Astrocyte (in vitro differentiated cells and primary cell): ENCODE measurements at regions not wholly inside any gene's neighbourhood (a gene's known extent, or its start where the extent isn't known, plus 50 kb on each side); places are given as distances from the start of the nearest gene placed in this dataset.

Source experiments
- DNase-seq: peaks from one replicate; pipeline ENCODE4 v3.0.0-alpha.2; 2010; ENCODE audit warnings: low read depth
- FAIRE-seq: peaks from 2 replicates; lab custom pipeline; 2011; peaks lifted over from hg19 to GRCh38; lab: Jason Lieb, UNC
- H2AFZ ChIP-seq: 2 replicates; pipeline ENCODE4 v1.6.0; 2012; ENCODE audit warnings: low read depth, low read length, inconsistent platforms
- H3K27ac ChIP-seq: 2 replicates; pipeline ENCODE4 v1.5.1; 2011; ENCODE audit warnings: low read depth, low read length, inconsistent platforms
- H3K27me3 ChIP-seq: 2 replicates; pipeline ENCODE4 v1.6.0; 2011; ENCODE audit warnings: low read length, inconsistent platforms; ENCODE audit not compliant: insufficient read depth
- H3K36me3 ChIP-seq: 2 replicates; pipeline ENCODE4 v1.5.1; 2011; ENCODE audit warnings: low read length, inconsistent platforms; ENCODE audit not compliant: insufficient read depth
- H3K4me1 ChIP-seq: 2 replicates; pipeline ENCODE4 v1.5.1; 2011; ENCODE audit warnings: low read length, inconsistent platforms; ENCODE audit not compliant: insufficient read depth
- H3K4me2 ChIP-seq: 2 replicates; pipeline ENCODE4 v1.6.0; 2012; ENCODE audit warnings: low read length, inconsistent platforms
- H3K4me3 ChIP-seq: 2 replicates; pipeline ENCODE4 v1.5.1; 2011; ENCODE audit warnings: low read depth, mild to moderate bottlenecking, low read length, inconsistent platforms; ENCODE audit not compliant: insufficient read depth
- H3K79me2 ChIP-seq: 2 replicates; pipeline ENCODE4 v1.6.0; 2012; ENCODE audit warnings: mild to moderate bottlenecking, low read length, inconsistent platforms; ENCODE audit not compliant: insufficient read depth
- H3K9ac ChIP-seq: 2 replicates; pipeline ENCODE4 v1.6.0; 2012; ENCODE audit warnings: mild to moderate bottlenecking, low read length, inconsistent platforms
- H3K9me3 ChIP-seq: 2 replicates; pipeline ENCODE4 v1.5.1; 2012; ENCODE audit warnings: low read depth, mild to moderate bottlenecking, low read length, inconsistent platforms; ENCODE audit not compliant: insufficient read depth
- H4K20me1 ChIP-seq: 2 replicates; pipeline ENCODE4 v1.6.0; 2012; ENCODE audit warnings: low read length, inconsistent platforms; ENCODE audit not compliant: insufficient read depth
- H3K27ac Mint-ChIP-seq: one replicate; pipeline ENCODE4 v1.8.0; 2021; ENCODE audit warnings: mild to moderate bottlenecking, mixed read lengths; ENCODE audit not compliant: unreplicated experiment
- H3K27me3 Mint-ChIP-seq: one replicate; pipeline ENCODE4 v1.8.0; 2021; ENCODE audit warnings: low read depth, mixed read lengths; ENCODE audit not compliant: unreplicated experiment
- H3K36me3 Mint-ChIP-seq: one replicate; pipeline ENCODE4 v1.8.0; 2021; ENCODE audit warnings: low read depth, mixed read lengths; ENCODE audit not compliant: unreplicated experiment
- H3K4me1 Mint-ChIP-seq: one replicate; pipeline ENCODE4 v1.8.0; 2021; ENCODE audit warnings: low read depth, mixed read lengths; ENCODE audit not compliant: unreplicated experiment
- H3K4me3 Mint-ChIP-seq: one replicate; pipeline ENCODE4 v1.8.0; 2021; ENCODE audit warnings: mild to moderate bottlenecking, moderate library complexity, mixed read lengths; ENCODE audit not compliant: unreplicated experiment
- H3K9me3 Mint-ChIP-seq: one replicate; pipeline ENCODE4 v1.8.0; 2021; ENCODE audit warnings: mild to moderate bottlenecking, mixed read lengths; ENCODE audit not compliant: unreplicated experiment
- EZH2 ChIP-seq: IDR thresholded peaks from 2 replicates; pipeline ENCODE4 v1.6.1; 2012; ENCODE audit warnings: mild to moderate bottlenecking, low read length, inconsistent platforms; ENCODE audit not compliant: insufficient read depth
- TF ChIP-seq, protein P1 (sequence below): IDR thresholded peaks from 2 replicates; pipeline ENCODE4 v1.5.1; 2011; ENCODE audit warnings: low read depth, mild to moderate bottlenecking, inconsistent platforms, low read length, moderate library complexity; ENCODE audit not compliant: insufficient read depth

DNA sequence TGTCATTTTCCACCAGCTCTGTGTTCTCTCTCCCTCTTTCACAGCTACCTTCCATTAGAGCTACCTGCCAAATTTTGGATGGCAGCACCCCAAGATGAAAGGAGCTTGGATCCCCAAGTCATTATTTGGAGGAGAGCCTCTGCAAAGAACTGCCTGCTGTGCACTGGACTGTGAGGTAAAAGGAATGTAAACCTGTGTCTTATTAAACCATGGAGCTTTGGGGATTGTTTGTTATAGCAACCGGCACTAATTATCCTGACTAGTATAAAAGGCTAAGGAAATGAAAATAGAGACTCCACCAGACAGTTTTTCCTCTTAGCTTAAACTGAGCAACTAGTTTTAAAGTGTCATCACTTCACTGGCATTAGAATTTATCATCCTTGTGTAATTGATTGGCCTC is 191.6 kb upstream of the DTNBP1 start:
- H3K4me1 Mint-ChIP-seq, result peaks cover 4% of the 10 kb centered on the region
- no peak for FAIRE-seq

DNA sequence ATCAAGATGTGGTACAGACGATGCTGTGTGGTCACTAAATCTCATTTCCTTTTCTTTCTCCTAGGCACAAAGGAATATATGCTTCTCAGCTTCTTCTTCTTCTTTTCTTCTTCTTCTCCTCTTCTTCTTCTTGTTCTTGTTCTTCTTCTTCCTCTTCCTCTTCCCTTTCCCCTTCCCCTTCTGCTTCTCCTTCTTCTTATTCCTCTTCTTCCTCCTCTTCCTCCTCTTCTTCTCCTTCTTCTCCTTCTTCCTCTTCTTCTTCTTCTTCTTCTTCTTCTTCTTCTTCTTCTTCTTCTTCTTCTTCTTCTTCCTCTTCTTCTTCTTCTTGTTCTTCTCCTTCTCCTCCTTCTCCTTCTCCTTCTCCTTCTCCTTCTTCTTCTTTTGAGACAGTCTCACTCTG is 190.4 kb upstream of the DTNBP1 start:
- no peak overlapping the region for H2AFZ ChIP-seq
- no peaks in the 10 kb centered on the region for H3K27me3 ChIP-seq
- no peak overlapping the region for H3K4me2 ChIP-seq
- H3K27ac ChIP-seq, result no peak overlapping the region
- Mint-ChIP-seq H3K9me3 (peaks cover 5% of the 10 kb centered on the region), H3K27ac (no peak overlapping the region), H3K4me1 (peaks cover 4% of the 10 kb centered on the region), H3K4me3 (no peak overlapping the region), H3K27me3 (no peaks in the 10 kb centered on the region), H3K36me3 (no peaks in the 10 kb centered on the region)
- no peak overlapping the region for H3K9ac ChIP-seq
- H3K9me3 ChIP-seq, result no peaks in the 10 kb centered on the region
- H3K79me2 ChIP-seq, result no peaks in the 10 kb centered on the region
- FAIRE-seq, result no peak
- H4K20me1 ChIP-seq, result no peaks in the 10 kb centered on the region
- no peak overlapping the region for H3K4me3 ChIP-seq
- TF ChIP-seq, protein P1, sequence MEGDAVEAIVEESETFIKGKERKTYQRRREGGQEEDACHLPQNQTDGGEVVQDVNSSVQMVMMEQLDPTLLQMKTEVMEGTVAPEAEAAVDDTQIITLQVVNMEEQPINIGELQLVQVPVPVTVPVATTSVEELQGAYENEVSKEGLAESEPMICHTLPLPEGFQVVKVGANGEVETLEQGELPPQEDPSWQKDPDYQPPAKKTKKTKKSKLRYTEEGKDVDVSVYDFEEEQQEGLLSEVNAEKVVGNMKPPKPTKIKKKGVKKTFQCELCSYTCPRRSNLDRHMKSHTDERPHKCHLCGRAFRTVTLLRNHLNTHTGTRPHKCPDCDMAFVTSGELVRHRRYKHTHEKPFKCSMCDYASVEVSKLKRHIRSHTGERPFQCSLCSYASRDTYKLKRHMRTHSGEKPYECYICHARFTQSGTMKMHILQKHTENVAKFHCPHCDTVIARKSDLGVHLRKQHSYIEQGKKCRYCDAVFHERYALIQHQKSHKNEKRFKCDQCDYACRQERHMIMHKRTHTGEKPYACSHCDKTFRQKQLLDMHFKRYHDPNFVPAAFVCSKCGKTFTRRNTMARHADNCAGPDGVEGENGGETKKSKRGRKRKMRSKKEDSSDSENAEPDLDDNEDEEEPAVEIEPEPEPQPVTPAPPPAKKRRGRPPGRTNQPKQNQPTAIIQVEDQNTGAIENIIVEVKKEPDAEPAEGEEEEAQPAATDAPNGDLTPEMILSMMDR, result no peak
- TF ChIP-seq EZH2, result no peak
- no peaks in the 10 kb centered on the region for H3K4me1 ChIP-seq
- no peaks in the 10 kb centered on the region for H3K36me3 ChIP-seq
- DNase-seq, result no peak

More for the DNA sequence above, 191.6 kb upstream of the DTNBP1 start:
- H3K4me3 ChIP-seq, result no peak overlapping the region
- no peaks in the 10 kb centered on the region for H3K27me3 Mint-ChIP-seq
- H3K9me3 ChIP-seq, result no peaks in the 10 kb centered on the region
- H3K27ac ChIP-seq, result no peak overlapping the region
- no peaks in the 10 kb centered on the region for H3K36me3 ChIP-seq
- no peaks in the 10 kb centered on the region for H3K36me3 Mint-ChIP-seq
- DNase-seq, result no peak
- no peak overlapping the region for H3K4me3 Mint-ChIP-seq
- H3K27me3 ChIP-seq, result no peaks in the 10 kb centered on the region
- TF ChIP-seq EZH2, result no peak
- TF ChIP-seq, protein P1, result no peak
- no peaks in the 10 kb centered on the region for H4K20me1 ChIP-seq
- H3K27ac Mint-ChIP-seq, result peak overlapping the region; percentile 4
- peaks cover 5% of the 10 kb centered on the region for H3K9me3 Mint-ChIP-seq
- H2AFZ ChIP-seq, result no peak overlapping the region
- H3K4me1 ChIP-seq, result no peaks in the 10 kb centered on the region
- H3K4me2 ChIP-seq, result no peak overlapping the region
- no peak overlapping the region for H3K9ac ChIP-seq
- no peaks in the 10 kb centered on the region for H3K79me2 ChIP-seq

DNA sequence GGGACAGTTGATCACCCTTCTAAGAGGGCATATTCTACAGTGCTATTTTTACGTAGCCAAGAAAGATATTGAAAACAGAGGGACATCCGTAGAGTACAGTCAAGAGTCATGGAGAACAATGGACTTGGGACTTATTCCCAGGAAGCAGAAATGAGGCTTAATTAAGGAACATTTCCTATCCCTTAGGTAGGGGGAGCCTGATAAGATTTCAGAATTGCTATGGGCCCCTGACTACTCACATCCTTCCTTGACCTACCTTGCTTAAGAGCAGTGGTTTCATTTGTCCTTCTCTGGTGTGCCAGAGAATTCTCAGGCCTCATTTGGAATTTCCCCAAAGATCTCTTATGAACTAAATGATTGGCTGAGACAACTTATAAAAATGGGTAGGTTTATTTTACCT is 189.5 kb upstream of the DTNBP1 start:
- H3K4me1 Mint-ChIP-seq, result peaks cover 4% of the 10 kb centered on the region
- Histone ChIP-seq H3K9ac (no peak overlapping the region), H3K9me3 (no peaks in the 10 kb centered on the region), H4K20me1 (no peaks in the 10 kb centered on the region), H3K4me2 (no peak overlapping the region), H3K27ac (no peak overlapping the region), H3K27me3 (no peaks in the 10 kb centered on the region), H3K36me3 (no peaks in the 10 kb centered on the region), H3K4me3 (no peak overlapping the region), H3K4me1 (no peaks in the 10 kb centered on the region), H2AFZ (no peak overlapping the region), H3K79me2 (no peaks in the 10 kb centered on the region)
- FAIRE-seq (no peak), DNase-seq (no peak)
- TF ChIP-seq EZH2, result no peak
- TF ChIP-seq, protein P1, result no peak
- peaks cover 5% of the 10 kb centered on the region for H3K9me3 Mint-ChIP-seq
- H3K27me3 Mint-ChIP-seq, result no peaks in the 10 kb centered on the region
- no peak overlapping the region for H3K4me3 Mint-ChIP-seq
- no peak overlapping the region for H3K27ac Mint-ChIP-seq
- H3K36me3 Mint-ChIP-seq, result no peaks in the 10 kb centered on the region
